GM19397 (cell line): ENCODE measurements at regions not wholly inside any gene's neighbourhood (a gene's known extent, or its start where the extent isn't known, plus 50 kb on each side); places are given as distances from the start of the nearest gene placed in this dataset.
"Not testable (repeated sequence)": the region's sequence is repeated elsewhere in the genome, so short reads cannot be mapped to it uniquely, and the experiment has no call there.

Experiments used
- ATAC-seq: cut with Tn5 transposase; IDR thresholded peaks from one replicate; pipeline ENCODE4 v1.9.1; 2021; ENCODE audit warnings: mild to moderate bottlenecking, moderate library complexity; ENCODE audit not compliant: unreplicated experiment

- no peak for ATAC-seq
These were observed 301.0 kb downstream of the TBC1D4 start for GRCh38 chr13:75180805-75181455.

- no peak for ATAC-seq
These were observed 303.5 kb downstream of the TBC1D4 start for GRCh38 chr13:75178436-75178835.

- no peak for ATAC-seq
These were observed 306.4 kb downstream of the TBC1D4 start for GRCh38 chr13:75175575-75175974.

- not testable (repeated sequence) for ATAC-seq
These were observed 306.9 kb downstream of the TBC1D4 start for GRCh38 chr13:75175097-75175496.

- ATAC-seq: no peak
These were observed 307.5 kb downstream of the TBC1D4 start for GRCh38 chr13:75174481-75174880.

GRCh38 chr13:75173457-75174356 lies 308.3 kb downstream of the TBC1D4 start:
- no peak for ATAC-seq

- ATAC-seq: no peak
These were observed 311.7 kb downstream of the TBC1D4 start for GRCh38 chr13:75170311-75170710.

GRCh38 chr13:75165543-75166230 lies 316.3 kb downstream of the TBC1D4 start:
- ATAC-seq: no peak

GRCh38 chr13:75161804-75162203 lies 320.2 kb downstream of the TBC1D4 start:
- no peak for ATAC-seq

GRCh38 chr13:75160984-75161383 lies 321.0 kb downstream of the TBC1D4 start:
- no peak for ATAC-seq

GRCh38 chr13:75154331-75154730 lies 327.6 kb downstream of the TBC1D4 start:
- no peak for ATAC-seq

GRCh38 chr13:75153834-75154233 lies 328.1 kb downstream of the TBC1D4 start:
- no peak for ATAC-seq

GRCh38 chr13:75153386-75153785 lies 328.6 kb downstream of the TBC1D4 start:
- no peak for ATAC-seq

GRCh38 chr13:75151081-75151643 lies 330.8 kb downstream of the TBC1D4 start:
- no peak for ATAC-seq

GRCh38 chr13:75149776-75150175 lies 332.2 kb downstream of the TBC1D4 start:
- no peak for ATAC-seq

GRCh38 chr13:75147946-75148345 lies 334.0 kb downstream of the TBC1D4 start:
- ATAC-seq: no peak

- no peak for ATAC-seq
These were observed 335.5 kb downstream of the TBC1D4 start for GRCh38 chr13:75146436-75146835.

GRCh38 chr13:75145927-75146326 lies 336.0 kb downstream of the TBC1D4 start:
- no peak for ATAC-seq

GRCh38 chr13:75139291-75139690 lies 342.7 kb downstream of the TBC1D4 start:
- no peak for ATAC-seq

GRCh38 chr13:75137911-75138571 lies 343.9 kb downstream of the TBC1D4 start:
- ATAC-seq: no peak

- no peak for ATAC-seq
These were observed 345.8 kb downstream of the TBC1D4 start for GRCh38 chr13:75136151-75136550.
